Mammary epithelial cell (primary cell): ENCODE measurements at regions not wholly inside any gene's neighbourhood (a gene's known extent, or its start where the extent isn't known, plus 50 kb on each side); places are given as distances from the start of the nearest gene placed in this dataset.

Experiments
- EZH2 ChIP-seq: IDR thresholded peaks from 2 replicates; pipeline ENCODE4 v1.6.1; 2012; ENCODE audit warnings: low read length, inconsistent platforms, borderline replicate concordance
- TF ChIP-seq, protein P1 (sequence below), 2 donors: IDR thresholded peaks in 1 of 2; conservative IDR thresholded peaks in 1 of 2; 2 replicates each; pipeline ENCODE4 v1.5.1; 2011 to 2012; ENCODE audit warnings: inconsistent platforms in 2 of 2, low read length in 2 of 2, mild to moderate bottlenecking in 2 of 2, control low read depth in 1 of 2, low read depth in 1 of 2; ENCODE audit not compliant: insufficient read depth in 1 of 2; ENCODE audit errors: extremely low read depth in 1 of 2

DNA sequence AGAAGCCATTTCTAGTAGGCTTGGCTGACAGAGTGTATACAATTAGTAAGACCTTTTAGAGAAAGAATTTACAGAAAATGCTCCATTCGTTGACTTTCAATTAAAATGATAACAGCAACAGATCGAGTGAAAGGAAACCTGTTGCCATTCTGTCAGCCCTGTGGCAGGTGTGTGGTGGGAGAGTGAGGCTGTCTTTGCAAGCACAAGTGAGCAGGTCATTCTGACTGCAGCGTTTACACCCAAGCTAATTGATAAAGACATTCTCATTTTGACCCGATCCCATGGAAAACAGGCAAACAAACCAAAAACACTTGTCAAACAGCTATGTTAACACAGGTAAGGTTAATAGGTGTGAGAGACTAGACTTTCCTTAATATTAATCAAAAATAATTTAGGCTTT lies 257.3 kb downstream of the PTBP2 start:
- TF ChIP-seq, protein P1, sequence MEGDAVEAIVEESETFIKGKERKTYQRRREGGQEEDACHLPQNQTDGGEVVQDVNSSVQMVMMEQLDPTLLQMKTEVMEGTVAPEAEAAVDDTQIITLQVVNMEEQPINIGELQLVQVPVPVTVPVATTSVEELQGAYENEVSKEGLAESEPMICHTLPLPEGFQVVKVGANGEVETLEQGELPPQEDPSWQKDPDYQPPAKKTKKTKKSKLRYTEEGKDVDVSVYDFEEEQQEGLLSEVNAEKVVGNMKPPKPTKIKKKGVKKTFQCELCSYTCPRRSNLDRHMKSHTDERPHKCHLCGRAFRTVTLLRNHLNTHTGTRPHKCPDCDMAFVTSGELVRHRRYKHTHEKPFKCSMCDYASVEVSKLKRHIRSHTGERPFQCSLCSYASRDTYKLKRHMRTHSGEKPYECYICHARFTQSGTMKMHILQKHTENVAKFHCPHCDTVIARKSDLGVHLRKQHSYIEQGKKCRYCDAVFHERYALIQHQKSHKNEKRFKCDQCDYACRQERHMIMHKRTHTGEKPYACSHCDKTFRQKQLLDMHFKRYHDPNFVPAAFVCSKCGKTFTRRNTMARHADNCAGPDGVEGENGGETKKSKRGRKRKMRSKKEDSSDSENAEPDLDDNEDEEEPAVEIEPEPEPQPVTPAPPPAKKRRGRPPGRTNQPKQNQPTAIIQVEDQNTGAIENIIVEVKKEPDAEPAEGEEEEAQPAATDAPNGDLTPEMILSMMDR (conservative IDR thresholded peaks at IDR 0.05 in 1 of 2, IDR thresholded peaks at IDR 0.05 in 1 of 2; ENCODE audit: extremely low read depth in 1 of 2, insufficient read depth in 1 of 2, low read depth in 1 of 2, low read length in 2 of 2) = no peak
- TF ChIP-seq EZH2 = no peak
